MCF 10A (cell line): ENCODE measurements at regions not wholly inside any gene's neighbourhood (a gene's known extent, or its start where the extent isn't known, plus 50 kb on each side); places are given as distances from the start of the nearest gene placed in this dataset.

Experiments
- BruUV-seq: library from RNA; stranded (reverse); fragments of 400-500 nt; replicated peaks from 2 replicates; lab custom pipeline; 2021; lab: Mats Ljungman, UMichigan
- CTCF ChIA-PET: fragments of 300-600 bp; sonication (Branson Sonifier 250); formaldehyde crosslinking; extraction: SDS; loops from one replicate; lab custom pipeline; 2021; ENCODE audit warnings: antibody characterized with exemption, inconsistent platforms; lab: Yijun Ruan, JAX
- POLR2A ChIA-PET: fragments of 300-600, 350-650 bp; sonication (Branson Sonifier 250); formaldehyde crosslinking; extraction: SDS; loops from one replicate; lab custom pipeline; 2020; ENCODE audit warnings: antibody characterized with exemption, inconsistent platforms; lab: Yijun Ruan, JAX
- DNase-seq: peaks from one replicate; pipeline ENCODE4 v3.0.0-alpha.2; 2018; ENCODE audit not compliant: unreplicated experiment
- H3K27ac Mint-ChIP-seq: one replicate; pipeline ENCODE4 v1.8.0; 2022; ENCODE audit warnings: mild to moderate bottlenecking, low read depth, mixed read lengths; ENCODE audit not compliant: unreplicated experiment
- H3K27me3 Mint-ChIP-seq: one replicate; pipeline ENCODE4 v1.8.0; 2022; ENCODE audit warnings: mixed read lengths; ENCODE audit not compliant: insufficient read depth, unreplicated experiment
- H3K36me3 Mint-ChIP-seq: one replicate; pipeline ENCODE4 v1.8.0; 2022; ENCODE audit warnings: mild to moderate bottlenecking, moderate library complexity, mixed read lengths; ENCODE audit not compliant: insufficient read depth, unreplicated experiment
- H3K4me1 Mint-ChIP-seq: one replicate; pipeline ENCODE4 v1.8.0; 2022; ENCODE audit warnings: mixed read lengths; ENCODE audit not compliant: insufficient read depth, unreplicated experiment
- H3K4me3 Mint-ChIP-seq: one replicate; pipeline ENCODE4 v1.8.0; 2022; ENCODE audit warnings: mild to moderate bottlenecking, moderate library complexity, mixed read lengths; ENCODE audit not compliant: unreplicated experiment
- H3K9me3 Mint-ChIP-seq: one replicate; pipeline ENCODE4 v1.8.0; 2022; ENCODE audit warnings: mixed read lengths; ENCODE audit not compliant: unreplicated experiment
- intact Hi-C: fragments of 100-400 bp; cut with micrococcal nuclease; formaldehyde crosslinking; loops from 2 replicates; pipeline ENCODE4 v1.14.1; 2022
- TF ChIP-seq, protein P1 (sequence below): fragments of 200-600 bp; IDR thresholded peaks from one replicate; pipeline ENCODE4 v1.8.0; 2022; ENCODE audit warnings: antibody characterized with exemption, mild to moderate bottlenecking; ENCODE audit not compliant: unreplicated experiment

- BruUV-seq = no TSS peak
- ChIA-PET POLR2A (no interaction called here), CTCF (interaction anchor here (0.6 kb wide), 1 partner anchor 382 kb away, joined by 3 read pairs; no protein-coding TSS in a partner anchor)
- TF ChIP-seq, protein P1, sequence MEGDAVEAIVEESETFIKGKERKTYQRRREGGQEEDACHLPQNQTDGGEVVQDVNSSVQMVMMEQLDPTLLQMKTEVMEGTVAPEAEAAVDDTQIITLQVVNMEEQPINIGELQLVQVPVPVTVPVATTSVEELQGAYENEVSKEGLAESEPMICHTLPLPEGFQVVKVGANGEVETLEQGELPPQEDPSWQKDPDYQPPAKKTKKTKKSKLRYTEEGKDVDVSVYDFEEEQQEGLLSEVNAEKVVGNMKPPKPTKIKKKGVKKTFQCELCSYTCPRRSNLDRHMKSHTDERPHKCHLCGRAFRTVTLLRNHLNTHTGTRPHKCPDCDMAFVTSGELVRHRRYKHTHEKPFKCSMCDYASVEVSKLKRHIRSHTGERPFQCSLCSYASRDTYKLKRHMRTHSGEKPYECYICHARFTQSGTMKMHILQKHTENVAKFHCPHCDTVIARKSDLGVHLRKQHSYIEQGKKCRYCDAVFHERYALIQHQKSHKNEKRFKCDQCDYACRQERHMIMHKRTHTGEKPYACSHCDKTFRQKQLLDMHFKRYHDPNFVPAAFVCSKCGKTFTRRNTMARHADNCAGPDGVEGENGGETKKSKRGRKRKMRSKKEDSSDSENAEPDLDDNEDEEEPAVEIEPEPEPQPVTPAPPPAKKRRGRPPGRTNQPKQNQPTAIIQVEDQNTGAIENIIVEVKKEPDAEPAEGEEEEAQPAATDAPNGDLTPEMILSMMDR = no peak
- intact Hi-C loops = no loop called here
- H3K9me3 Mint-ChIP-seq = no peaks in the 10 kb centered on the region
- H3K4me3 Mint-ChIP-seq = no peak overlapping the region
- H3K27me3 Mint-ChIP-seq = no peaks in the 10 kb centered on the region
- H3K4me1 Mint-ChIP-seq = peaks cover 15% of the 10 kb centered on the region
- no peaks in the 10 kb centered on the region for H3K36me3 Mint-ChIP-seq
- H3K27ac Mint-ChIP-seq = no peak overlapping the region
- DNase-seq = no peak
These were observed 175.8 kb upstream of the TCF4 start for GRCh38 chr18:55763805-55764204.

DNA sequence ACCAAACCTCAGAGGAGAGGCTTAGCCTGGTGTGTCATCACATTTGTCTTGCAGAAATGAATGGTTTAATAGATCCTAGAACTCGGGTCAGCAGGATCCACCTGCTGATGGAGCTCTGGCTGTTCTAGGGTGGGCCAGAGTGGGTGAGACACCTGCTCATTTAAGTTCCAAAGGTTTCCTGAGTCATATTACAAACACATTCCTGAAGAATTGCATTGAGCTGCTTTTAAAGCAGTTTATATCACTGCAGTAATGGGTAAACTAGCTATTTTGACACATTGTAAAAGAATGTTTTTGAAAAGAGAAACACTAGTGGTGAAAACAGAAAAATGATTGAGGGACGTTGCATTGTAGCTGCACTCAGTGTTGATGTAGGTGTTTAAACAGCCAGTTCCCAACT is 175.3 kb upstream of the TCF4 start:
- intact Hi-C loops = no loop called here
- CTCF ChIA-PET = interaction anchor here (0.6 to 0.9 kb wide), 2 partner anchors 98 to 381 kb away, joined by 3 read pairs; no protein-coding TSS in a partner anchor
- H3K27ac Mint-ChIP-seq = no peak overlapping the region

GRCh38 chr18:55762424-55762823 is 174.4 kb upstream of the TCF4 start:
- POLR2A ChIA-PET = interaction anchor here (0.8 to 1.4 kb wide), 3 partner anchors 9 to 534 kb away, joined by 3 to 4 read pairs (median 4); no protein-coding TSS in a partner anchor
- BruUV-seq = no TSS peak
- H3K4me3 Mint-ChIP-seq = no peak overlapping the region
- no peaks in the 10 kb centered on the region for H3K9me3 Mint-ChIP-seq
- intact Hi-C loops = no loop called here
- no peak overlapping the region for H3K27ac Mint-ChIP-seq
- CTCF ChIA-PET = interaction anchor here (0.5 to 0.9 kb wide), 3 partner anchors 20 to 645 kb away, joined by 3 read pairs; no protein-coding TSS in a partner anchor
- peaks cover 15% of the 10 kb centered on the region for H3K4me1 Mint-ChIP-seq
- no peak for DNase-seq
- TF ChIP-seq, protein P1 = no peak
- H3K27me3 Mint-ChIP-seq = no peaks in the 10 kb centered on the region
- H3K36me3 Mint-ChIP-seq = no peaks in the 10 kb centered on the region

More for the DNA sequence above, 175.3 kb upstream of the TCF4 start:
- Mint-ChIP-seq H3K27me3 (no peaks in the 10 kb centered on the region), H3K4me3 (no peak overlapping the region), H3K4me1 (peaks cover 15% of the 10 kb centered on the region), H3K9me3 (no peaks in the 10 kb centered on the region), H3K36me3 (no peaks in the 10 kb centered on the region)
- POLR2A ChIA-PET = interaction anchor here (1.4 kb wide), 1 partner anchor 15 kb away, joined by 4 read pairs; no protein-coding TSS in a partner anchor
- no TSS peak for BruUV-seq
- DNase-seq = no peak
- TF ChIP-seq, protein P1 = no peak

DNA sequence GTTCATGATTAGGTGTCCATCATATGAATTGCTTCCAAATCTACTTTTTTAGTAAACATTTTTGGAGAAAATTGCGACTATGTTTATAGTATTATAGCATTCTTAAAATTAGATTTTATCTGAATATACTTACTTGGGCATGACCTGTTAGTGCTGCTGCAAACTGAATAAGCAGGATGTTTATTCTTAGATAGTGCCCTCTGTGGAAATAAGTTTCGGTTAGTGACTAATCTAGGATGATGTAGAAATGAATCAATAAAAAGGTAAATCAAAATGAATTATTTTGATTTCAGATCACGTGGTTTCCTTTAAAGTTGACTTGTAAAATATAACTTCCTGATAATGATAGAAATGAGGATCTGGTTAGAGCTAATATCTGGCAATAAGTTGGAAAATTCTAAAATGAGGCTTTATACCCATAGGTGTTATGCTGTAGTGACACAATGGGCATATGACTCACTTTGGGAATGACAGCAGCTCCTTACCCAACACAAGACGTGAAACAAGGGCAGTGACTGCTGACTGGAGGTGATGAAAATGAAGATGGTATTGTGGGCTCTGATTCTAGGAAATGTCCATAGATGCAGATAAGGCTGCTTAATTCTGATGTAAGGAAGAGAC is 165.8 kb upstream of the TCF4 start:
- H3K4me3 Mint-ChIP-seq = no peak overlapping the region
- no TSS peak for BruUV-seq
- POLR2A ChIA-PET = interaction anchor here (1.0 to 1.6 kb wide), 2 partner anchors 8 to 103 kb away, joined by 3 to 4 read pairs; no protein-coding TSS in a partner anchor

More for the DNA sequence above, 165.8 kb upstream of the TCF4 start:
- TF ChIP-seq, protein P1 = no peak
- Mint-ChIP-seq H3K9me3 (no peaks in the 10 kb centered on the region), H3K27me3 (no peaks in the 10 kb centered on the region), H3K4me1 (peaks cover 7% of the 10 kb centered on the region), H3K36me3 (no peaks in the 10 kb centered on the region), H3K27ac (peak overlapping the region; percentile 8)
- DNase-seq = peak; percentile 86
- CTCF ChIA-PET = interaction anchor here (0.6 kb wide), 1 partner anchor 369 kb away, joined by 3 read pairs; no protein-coding TSS in a partner anchor
- intact Hi-C loops = loop anchor here (10.0 kb wide), 1 partner anchor 821 kb away; no protein-coding TSS in a partner anchor
